PFSK-1 (cell line): ENCODE measurements at regions not wholly inside any gene's neighbourhood (a gene's known extent, or its start where the extent isn't known, plus 50 kb on each side); places are given as distances from the start of the nearest gene placed in this dataset.

Source experiments
- POLR2AphosphoS5 ChIP-seq: IDR thresholded peaks from 2 replicates; pipeline ENCODE4 v1.6.1; 2012; ENCODE audit warnings: low read depth, mild to moderate bottlenecking, control low read depth, low read length, moderate library complexity
- TF ChIP-seq, protein P1 (sequence below), 2 experiments: IDR thresholded peaks; 2 replicates each; pipeline versions ENCODE4 v1.6.1 to v1.8.0; 2011 to 2012; ENCODE audit warnings: low read depth in 2 of 2, low read length in 2 of 2, control low read depth in 1 of 2, inconsistent platforms in 1 of 2, mild to moderate bottlenecking in 1 of 2, moderate library complexity in 1 of 2; ENCODE audit not compliant: insufficient read depth in 1 of 2

DNA sequence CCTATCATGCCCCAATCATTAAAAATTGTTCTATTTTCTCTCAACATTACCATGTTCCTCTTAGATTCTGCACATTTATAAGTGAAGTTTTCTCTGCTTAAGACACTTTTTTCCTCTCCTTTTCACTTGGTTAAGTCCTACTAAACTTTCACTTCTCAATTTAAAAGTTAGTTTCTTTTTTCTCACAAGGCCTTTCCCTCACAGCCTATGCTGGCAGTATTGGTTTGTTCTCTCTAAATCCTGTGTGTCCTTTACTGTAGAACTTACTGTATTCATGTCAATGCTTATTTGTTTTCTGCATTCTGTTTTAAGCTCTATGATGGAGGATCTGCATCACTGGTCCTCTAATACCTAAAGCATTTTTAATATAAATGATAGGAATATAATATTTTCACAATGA is 2816.6 kb downstream of the PCDH9 start:
- TF ChIP-seq, protein P1, sequence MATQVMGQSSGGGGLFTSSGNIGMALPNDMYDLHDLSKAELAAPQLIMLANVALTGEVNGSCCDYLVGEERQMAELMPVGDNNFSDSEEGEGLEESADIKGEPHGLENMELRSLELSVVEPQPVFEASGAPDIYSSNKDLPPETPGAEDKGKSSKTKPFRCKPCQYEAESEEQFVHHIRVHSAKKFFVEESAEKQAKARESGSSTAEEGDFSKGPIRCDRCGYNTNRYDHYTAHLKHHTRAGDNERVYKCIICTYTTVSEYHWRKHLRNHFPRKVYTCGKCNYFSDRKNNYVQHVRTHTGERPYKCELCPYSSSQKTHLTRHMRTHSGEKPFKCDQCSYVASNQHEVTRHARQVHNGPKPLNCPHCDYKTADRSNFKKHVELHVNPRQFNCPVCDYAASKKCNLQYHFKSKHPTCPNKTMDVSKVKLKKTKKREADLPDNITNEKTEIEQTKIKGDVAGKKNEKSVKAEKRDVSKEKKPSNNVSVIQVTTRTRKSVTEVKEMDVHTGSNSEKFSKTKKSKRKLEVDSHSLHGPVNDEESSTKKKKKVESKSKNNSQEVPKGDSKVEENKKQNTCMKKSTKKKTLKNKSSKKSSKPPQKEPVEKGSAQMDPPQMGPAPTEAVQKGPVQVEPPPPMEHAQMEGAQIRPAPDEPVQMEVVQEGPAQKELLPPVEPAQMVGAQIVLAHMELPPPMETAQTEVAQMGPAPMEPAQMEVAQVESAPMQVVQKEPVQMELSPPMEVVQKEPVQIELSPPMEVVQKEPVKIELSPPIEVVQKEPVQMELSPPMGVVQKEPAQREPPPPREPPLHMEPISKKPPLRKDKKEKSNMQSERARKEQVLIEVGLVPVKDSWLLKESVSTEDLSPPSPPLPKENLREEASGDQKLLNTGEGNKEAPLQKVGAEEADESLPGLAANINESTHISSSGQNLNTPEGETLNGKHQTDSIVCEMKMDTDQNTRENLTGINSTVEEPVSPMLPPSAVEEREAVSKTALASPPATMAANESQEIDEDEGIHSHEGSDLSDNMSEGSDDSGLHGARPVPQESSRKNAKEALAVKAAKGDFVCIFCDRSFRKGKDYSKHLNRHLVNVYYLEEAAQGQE (IDR thresholded peaks at IDR 0.05; ENCODE audit: insufficient read depth in 1 of 2, low read depth in 2 of 2, low read length in 2 of 2), result no peak
- no peak for TF ChIP-seq POLR2AphosphoS5
